ENCODE measurements at regions not wholly inside any gene's neighbourhood (a gene's known extent, or its start where the extent isn't known, plus 50 kb on each side); places are given as distances from the start of the nearest gene placed in this dataset.

- no peak for TF ChIP-seq CTCF (IDR thresholded peaks at IDR 0.05; ENCODE audit: unreplicated experiment)
- no peak overlapping the region for H3K27ac Mint-ChIP-seq (ENCODE audit: unreplicated experiment)
- no peaks in the 10 kb centered on the region for H3K36me3 Mint-ChIP-seq (ENCODE audit: insufficient read depth, unreplicated experiment)
- no peak overlapping the region for H3K4me3 Mint-ChIP-seq (ENCODE audit: low read depth, unreplicated experiment)
- H3K27me3 Mint-ChIP-seq (ENCODE audit: unreplicated experiment) = no peaks in the 10 kb centered on the region
- H3K9me3 Mint-ChIP-seq (ENCODE audit: low read depth, unreplicated experiment) = peaks cover 3% of the 10 kb centered on the region
- intact Hi-C loops (cut with micrococcal nuclease; ENCODE audit: unreplicated experiment) = no loop called here
- CTCF ChIA-PET = no interaction called here
- BruUV-seq (replicated peaks) = no TSS peak
- H3K4me1 Mint-ChIP-seq (ENCODE audit: low read depth, unreplicated experiment) = no peaks in the 10 kb centered on the region
- no peak for DNase-seq
Measured at GRCh38 chr21:22258821-22259220, 1260.6 kb downstream of the NCAM2 start.

- no peak overlapping the region for H3K4me3 Mint-ChIP-seq (ENCODE audit: low read depth, unreplicated experiment)
- H3K36me3 Mint-ChIP-seq (ENCODE audit: insufficient read depth, unreplicated experiment) = no peaks in the 10 kb centered on the region
- no peaks in the 10 kb centered on the region for H3K9me3 Mint-ChIP-seq (ENCODE audit: low read depth, unreplicated experiment)
- no peak for TF ChIP-seq CTCF (IDR thresholded peaks at IDR 0.05; ENCODE audit: unreplicated experiment)
- H3K27me3 Mint-ChIP-seq (ENCODE audit: unreplicated experiment) = no peaks in the 10 kb centered on the region
- BruUV-seq (replicated peaks) = no TSS peak
- H3K27ac Mint-ChIP-seq (ENCODE audit: unreplicated experiment) = no peak overlapping the region
- no peaks in the 10 kb centered on the region for H3K4me1 Mint-ChIP-seq (ENCODE audit: low read depth, unreplicated experiment)
- CTCF ChIA-PET = no interaction called here
- intact Hi-C loops (cut with micrococcal nuclease; ENCODE audit: unreplicated experiment) = no loop called here
- DNase-seq = no peak
Measured at GRCh38 chr21:22260274-22260673, 1262.1 kb downstream of the NCAM2 start.

GRCh38 chr21:22263890-22264289 is 1265.7 kb downstream of the NCAM2 start:
- Mint-ChIP-seq H3K9me3 (ENCODE audit: low read depth, unreplicated experiment) (peaks cover 3% of the 10 kb centered on the region), H3K27ac (ENCODE audit: unreplicated experiment) (no peak overlapping the region), H3K4me3 (ENCODE audit: low read depth, unreplicated experiment) (no peak overlapping the region), H3K27me3 (ENCODE audit: unreplicated experiment) (no peaks in the 10 kb centered on the region), H3K36me3 (ENCODE audit: insufficient read depth, unreplicated experiment) (no peaks in the 10 kb centered on the region), H3K4me1 (ENCODE audit: low read depth, unreplicated experiment) (no peaks in the 10 kb centered on the region)
- intact Hi-C loops (cut with micrococcal nuclease; ENCODE audit: unreplicated experiment) = no loop called here
- no peak for DNase-seq
- CTCF ChIA-PET = no interaction called here
- TF ChIP-seq CTCF (IDR thresholded peaks at IDR 0.05; ENCODE audit: unreplicated experiment) = no peak
- no TSS peak for BruUV-seq (replicated peaks)

GRCh38 chr21:22277341-22277740 is 1279.1 kb downstream of the NCAM2 start:
- CTCF ChIA-PET = no interaction called here
- H3K4me1 Mint-ChIP-seq (ENCODE audit: low read depth, unreplicated experiment) = no peaks in the 10 kb centered on the region
- no peak for DNase-seq
- no TSS peak for BruUV-seq (replicated peaks)
- H3K9me3 Mint-ChIP-seq (ENCODE audit: low read depth, unreplicated experiment) = peaks cover 2% of the 10 kb centered on the region
- no peaks in the 10 kb centered on the region for H3K27me3 Mint-ChIP-seq (ENCODE audit: unreplicated experiment)
- intact Hi-C loops (cut with micrococcal nuclease; ENCODE audit: unreplicated experiment) = no loop called here
- H3K27ac Mint-ChIP-seq (ENCODE audit: unreplicated experiment) = no peak overlapping the region
- TF ChIP-seq CTCF (IDR thresholded peaks at IDR 0.05; ENCODE audit: unreplicated experiment) = no peak
- H3K4me3 Mint-ChIP-seq (ENCODE audit: low read depth, unreplicated experiment) = no peak overlapping the region
- no peaks in the 10 kb centered on the region for H3K36me3 Mint-ChIP-seq (ENCODE audit: insufficient read depth, unreplicated experiment)

- H3K4me3 Mint-ChIP-seq (ENCODE audit: low read depth, unreplicated experiment) = no peak overlapping the region
- H3K36me3 Mint-ChIP-seq (ENCODE audit: insufficient read depth, unreplicated experiment) = no peaks in the 10 kb centered on the region
- peaks cover 2% of the 10 kb centered on the region for H3K9me3 Mint-ChIP-seq (ENCODE audit: low read depth, unreplicated experiment)
- intact Hi-C loops (cut with micrococcal nuclease; ENCODE audit: unreplicated experiment) = no loop called here
- no peak for TF ChIP-seq CTCF (IDR thresholded peaks at IDR 0.05; ENCODE audit: unreplicated experiment)
- no peak for DNase-seq
- H3K27me3 Mint-ChIP-seq (ENCODE audit: unreplicated experiment) = no peaks in the 10 kb centered on the region
- no TSS peak for BruUV-seq (replicated peaks)
- CTCF ChIA-PET = no interaction called here
- no peak overlapping the region for H3K27ac Mint-ChIP-seq (ENCODE audit: unreplicated experiment)
- no peaks in the 10 kb centered on the region for H3K4me1 Mint-ChIP-seq (ENCODE audit: low read depth, unreplicated experiment)
Measured at GRCh38 chr21:22278366-22278765, 1280.2 kb downstream of the NCAM2 start.

Measured in Calu3 (cell line).